ENCODE measurements at regions not wholly inside any gene's neighbourhood (a gene's known extent, or its start where the extent isn't known, plus 50 kb on each side); places are given as distances from the start of the nearest gene placed in this dataset.

DNA sequence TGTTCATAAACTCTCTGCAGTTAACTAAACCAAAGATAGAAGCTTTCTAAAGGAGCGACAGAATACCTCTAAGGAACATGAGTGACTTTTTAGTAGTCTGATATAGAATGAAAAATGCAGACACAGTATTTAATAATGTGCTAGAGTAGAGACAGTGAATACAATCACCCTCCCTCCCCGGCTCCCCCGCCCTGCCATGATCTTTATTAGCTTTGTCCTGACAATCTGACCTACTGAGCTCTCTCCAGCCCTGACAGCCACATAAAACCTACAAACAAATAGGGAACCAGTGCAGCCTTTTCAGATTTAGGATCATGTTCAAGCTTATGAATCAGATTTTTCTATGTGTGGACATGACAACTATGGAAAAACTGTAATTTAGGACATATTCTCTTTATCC is 777.6 kb upstream of the FANCL start:
- H2AFZ ChIP-seq (ENCODE audit: low read depth, low read length, severe bottlenecking): no peak overlapping the region
- H3K4me2 ChIP-seq (ENCODE audit: low read depth, low read length, poor library complexity, severe bottlenecking): no peak overlapping the region
- H4K20me1 ChIP-seq (ENCODE audit: low read depth, low read length): no peaks in the 10 kb centered on the region
- no peaks in the 10 kb centered on the region for H3K36me3 ChIP-seq (ENCODE audit: low read length)
- no peak overlapping the region for H3K9ac ChIP-seq (ENCODE audit: low read length)
- no peaks in the 10 kb centered on the region for H3K9me3 ChIP-seq (ENCODE audit: insufficient read depth, low read length)
- no peaks in the 10 kb centered on the region for H3K27me3 ChIP-seq (ENCODE audit: low read length)
- no peak overlapping the region for H3K27ac ChIP-seq (ENCODE audit: low read depth, low read length)
- H3K4me3 ChIP-seq (ENCODE audit: insufficient read depth, low read length, poor library complexity, severe bottlenecking): no peak overlapping the region
- TF ChIP-seq, protein P1, sequence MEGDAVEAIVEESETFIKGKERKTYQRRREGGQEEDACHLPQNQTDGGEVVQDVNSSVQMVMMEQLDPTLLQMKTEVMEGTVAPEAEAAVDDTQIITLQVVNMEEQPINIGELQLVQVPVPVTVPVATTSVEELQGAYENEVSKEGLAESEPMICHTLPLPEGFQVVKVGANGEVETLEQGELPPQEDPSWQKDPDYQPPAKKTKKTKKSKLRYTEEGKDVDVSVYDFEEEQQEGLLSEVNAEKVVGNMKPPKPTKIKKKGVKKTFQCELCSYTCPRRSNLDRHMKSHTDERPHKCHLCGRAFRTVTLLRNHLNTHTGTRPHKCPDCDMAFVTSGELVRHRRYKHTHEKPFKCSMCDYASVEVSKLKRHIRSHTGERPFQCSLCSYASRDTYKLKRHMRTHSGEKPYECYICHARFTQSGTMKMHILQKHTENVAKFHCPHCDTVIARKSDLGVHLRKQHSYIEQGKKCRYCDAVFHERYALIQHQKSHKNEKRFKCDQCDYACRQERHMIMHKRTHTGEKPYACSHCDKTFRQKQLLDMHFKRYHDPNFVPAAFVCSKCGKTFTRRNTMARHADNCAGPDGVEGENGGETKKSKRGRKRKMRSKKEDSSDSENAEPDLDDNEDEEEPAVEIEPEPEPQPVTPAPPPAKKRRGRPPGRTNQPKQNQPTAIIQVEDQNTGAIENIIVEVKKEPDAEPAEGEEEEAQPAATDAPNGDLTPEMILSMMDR (IDR thresholded peaks at IDR 0.05; ENCODE audit: insufficient read depth, low read length, poor library complexity, severe bottlenecking): no peak
- no peak for TF ChIP-seq EZH2phosphoT487 (conservative IDR thresholded peaks at IDR 0.05; ENCODE audit: low read length)
- no peaks in the 10 kb centered on the region for H3F3A ChIP-seq (ENCODE audit: insufficient read depth)
- no peaks in the 10 kb centered on the region for H3K79me2 ChIP-seq (ENCODE audit: insufficient read depth, low read length)
- no peaks in the 10 kb centered on the region for H3K9me2 ChIP-seq (replicated peaks; ENCODE audit: insufficient read depth, low read length)

DNA sequence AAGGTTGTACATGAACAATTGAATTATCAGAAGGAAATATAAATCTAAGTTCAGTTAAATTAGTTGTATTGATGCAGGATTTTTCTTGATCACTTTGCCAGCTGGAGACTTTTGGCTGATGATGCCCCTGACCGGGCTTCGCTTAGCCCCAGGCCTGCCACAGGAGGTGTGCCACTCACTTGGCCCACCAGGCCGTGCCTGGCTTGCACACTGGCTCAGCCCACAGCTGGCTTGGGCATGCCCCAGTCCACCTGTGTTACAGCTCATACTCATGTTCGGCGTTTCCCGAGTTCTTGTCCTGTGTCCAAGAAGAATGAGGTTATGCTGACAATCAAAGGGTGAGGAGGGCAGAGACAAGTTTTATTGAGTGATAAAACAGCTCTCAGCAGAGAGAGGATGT is 773.9 kb upstream of the FANCL start:
- Histone ChIP-seq H4K20me1 (ENCODE audit: low read depth, low read length) (no peaks in the 10 kb centered on the region), H3F3A (ENCODE audit: insufficient read depth) (no peaks in the 10 kb centered on the region)

DNA sequence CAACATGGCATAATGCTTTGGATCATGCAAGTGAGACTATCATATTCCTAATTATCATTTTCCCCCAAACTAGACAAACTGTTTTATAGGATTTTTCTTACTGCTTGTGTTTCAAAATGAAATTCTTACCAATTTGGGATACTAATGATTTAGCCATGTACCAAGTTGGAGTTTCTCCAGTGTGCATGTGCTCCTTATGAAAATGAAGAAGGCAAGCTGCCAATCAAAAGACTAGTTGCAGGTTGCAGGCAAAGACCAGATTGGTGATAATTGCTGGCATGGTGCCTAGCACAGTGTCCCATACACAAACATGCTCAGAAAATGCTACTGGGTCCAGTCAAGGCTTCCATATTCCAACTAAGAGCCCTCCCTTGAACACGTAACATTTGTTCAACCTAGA is 771.8 kb upstream of the FANCL start:
- H4K20me1 ChIP-seq (ENCODE audit: low read depth, low read length): no peaks in the 10 kb centered on the region
- H3K9ac ChIP-seq (ENCODE audit: low read length): no peak overlapping the region
- no peaks in the 10 kb centered on the region for H3K36me3 ChIP-seq (ENCODE audit: low read length)
- H3K4me3 ChIP-seq (ENCODE audit: insufficient read depth, low read length, poor library complexity, severe bottlenecking): no peak overlapping the region
- H3K9me2 ChIP-seq (replicated peaks; ENCODE audit: insufficient read depth, low read length): no peaks in the 10 kb centered on the region
- no peaks in the 10 kb centered on the region for H3K79me2 ChIP-seq (ENCODE audit: insufficient read depth, low read length)
- no peak overlapping the region for H2AFZ ChIP-seq (ENCODE audit: low read depth, low read length, severe bottlenecking)
- no peak overlapping the region for H3K27ac ChIP-seq (ENCODE audit: low read depth, low read length)
- H3K27me3 ChIP-seq (ENCODE audit: low read length): no peaks in the 10 kb centered on the region
- no peaks in the 10 kb centered on the region for H3F3A ChIP-seq (ENCODE audit: insufficient read depth)
- no peaks in the 10 kb centered on the region for H3K9me3 ChIP-seq (ENCODE audit: insufficient read depth, low read length)
- TF ChIP-seq, protein P1 (IDR thresholded peaks at IDR 0.05; ENCODE audit: insufficient read depth, low read length, poor library complexity, severe bottlenecking): no peak
- no peak for TF ChIP-seq EZH2phosphoT487 (conservative IDR thresholded peaks at IDR 0.05; ENCODE audit: low read length)
- H3K4me2 ChIP-seq (ENCODE audit: low read depth, low read length, poor library complexity, severe bottlenecking): no peak overlapping the region

More for the DNA sequence above, 773.9 kb upstream of the FANCL start:
- no peak overlapping the region for H3K4me2 ChIP-seq (ENCODE audit: low read depth, low read length, poor library complexity, severe bottlenecking)
- TF ChIP-seq EZH2phosphoT487 (conservative IDR thresholded peaks at IDR 0.05; ENCODE audit: low read length): no peak
- TF ChIP-seq, protein P1 (IDR thresholded peaks at IDR 0.05; ENCODE audit: insufficient read depth, low read length, poor library complexity, severe bottlenecking): no peak
- no peaks in the 10 kb centered on the region for H3K9me2 ChIP-seq (replicated peaks; ENCODE audit: insufficient read depth, low read length)
- H3K36me3 ChIP-seq (ENCODE audit: low read length): no peaks in the 10 kb centered on the region
- H2AFZ ChIP-seq (ENCODE audit: low read depth, low read length, severe bottlenecking): no peak overlapping the region
- H3K9me3 ChIP-seq (ENCODE audit: insufficient read depth, low read length): no peaks in the 10 kb centered on the region
- H3K27ac ChIP-seq (ENCODE audit: low read depth, low read length): no peak overlapping the region
- no peaks in the 10 kb centered on the region for H3K79me2 ChIP-seq (ENCODE audit: insufficient read depth, low read length)
- H3K9ac ChIP-seq (ENCODE audit: low read length): no peak overlapping the region
- H3K27me3 ChIP-seq (ENCODE audit: low read length): no peaks in the 10 kb centered on the region
- no peak overlapping the region for H3K4me3 ChIP-seq (ENCODE audit: insufficient read depth, low read length, poor library complexity, severe bottlenecking)
